GM23248 (cell line): ENCODE measurements at regions not wholly inside any gene's neighbourhood (a gene's known extent, or its start where the extent isn't known, plus 50 kb on each side); places are given as distances from the start of the nearest gene placed in this dataset.
"Not testable (repeated sequence)": the region's sequence is repeated elsewhere in the genome, so short reads cannot be mapped to it uniquely, and the experiment has no call there.

Source experiments
- EZH2 ChIP-seq: fragments of 200-600 bp; sonication (generic); IDR thresholded peaks from 2 replicates; pipeline ENCODE4 v1.6.1; 2018; ENCODE audit warnings: antibody characterized with exemption, mild to moderate bottlenecking; ENCODE audit not compliant: insufficient read depth, poor library complexity, severe bottlenecking
- EZH2phosphoT487 ChIP-seq: fragments of 200-600 bp; sonication (generic); IDR thresholded peaks from 2 replicates; pipeline ENCODE4 v1.6.1; 2018; ENCODE audit warnings: antibody characterized with exemption, moderate library complexity, mild to moderate bottlenecking, low read depth; ENCODE audit not compliant: insufficient read depth

DNA sequence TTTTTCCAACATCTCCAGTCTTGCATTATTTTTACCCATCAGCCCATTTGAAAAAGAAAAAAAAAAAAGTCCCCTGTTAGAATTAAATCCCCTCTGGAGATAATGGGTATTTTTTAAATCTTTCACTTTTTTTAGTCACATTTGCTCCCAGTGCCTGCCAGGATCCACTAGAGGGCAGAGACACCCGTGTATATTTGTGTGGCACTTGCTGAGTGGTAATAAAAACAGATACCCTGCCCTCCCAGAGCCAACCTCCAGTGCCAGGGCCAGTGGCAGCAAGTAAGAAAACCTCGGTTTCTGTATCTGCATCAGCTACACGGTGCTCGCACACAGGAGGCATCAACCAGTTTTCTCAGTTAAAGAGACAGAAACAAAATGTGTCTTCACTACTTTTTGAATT, 135.1 kb upstream of the DUSP22 start:
- not testable (repeated sequence) for TF ChIP-seq EZH2, EZH2phosphoT487
